HG03097 (cell line): ENCODE measurements at regions not wholly inside any gene's neighbourhood (a gene's known extent, or its start where the extent isn't known, plus 50 kb on each side); places are given as distances from the start of the nearest gene placed in this dataset.
"Not testable (repeated sequence)": the region's sequence is repeated elsewhere in the genome, so short reads cannot be mapped to it uniquely, and the experiment has no call there.

Source experiments
- ATAC-seq: cut with Tn5 transposase; IDR thresholded peaks from one replicate; pipeline ENCODE4 v1.9.1; 2021; ENCODE audit not compliant: unreplicated experiment, low FRiP score

- not testable (repeated sequence) for ATAC-seq
Measured at GRCh38 chr4:77300996-77301395, 144.0 kb downstream of the CCNG2 start.

- no peak for ATAC-seq
Measured at GRCh38 chr4:77305766-77306165, 148.8 kb downstream of the CCNG2 start.

GRCh38 chr4:77306496-77306895 lies 149.5 kb downstream of the CCNG2 start:
- ATAC-seq: no peak

- ATAC-seq: no peak
Measured at GRCh38 chr4:77308843-77309242, 151.8 kb downstream of the CCNG2 start.

- ATAC-seq: no peak
Measured at GRCh38 chr4:77309496-77309895, 152.5 kb downstream of the CCNG2 start.

- no peak for ATAC-seq
Measured at GRCh38 chr4:77310931-77311330, 153.9 kb downstream of the CCNG2 start.

GRCh38 chr4:77314697-77315096 lies 157.7 kb downstream of the CCNG2 start:
- ATAC-seq: no peak

- no peak for ATAC-seq
Measured at GRCh38 chr4:77327151-77327550, 170.1 kb downstream of the CCNG2 start.

- no peak for ATAC-seq
Measured at GRCh38 chr4:77332696-77333270, 175.8 kb downstream of the CCNG2 start.

- ATAC-seq: no peak
Measured at GRCh38 chr4:77336411-77337142, 179.6 kb downstream of the CCNG2 start.

- no peak for ATAC-seq
Measured at GRCh38 chr4:77342170-77342810, 185.3 kb downstream of the CCNG2 start.

GRCh38 chr4:77344001-77344400 lies 187.0 kb downstream of the CCNG2 start:
- ATAC-seq: no peak

- no peak for ATAC-seq
Measured at GRCh38 chr4:77344784-77345183, 187.8 kb downstream of the CCNG2 start.

GRCh38 chr4:77347351-77347966 lies 190.5 kb downstream of the CCNG2 start:
- no peak for ATAC-seq

- ATAC-seq: no peak
Measured at GRCh38 chr4:77348815-77349214, 191.8 kb downstream of the CCNG2 start.

- no peak for ATAC-seq
Measured at GRCh38 chr4:77349364-77349763, 192.4 kb downstream of the CCNG2 start.

- ATAC-seq: no peak
Measured at GRCh38 chr4:77349796-77350195, 192.8 kb downstream of the CCNG2 start.

GRCh38 chr4:77352192-77352591 lies 195.2 kb downstream of the CCNG2 start:
- no peak for ATAC-seq

- not testable (repeated sequence) for ATAC-seq
Measured at GRCh38 chr4:77353724-77354315, 196.8 kb downstream of the CCNG2 start.

- ATAC-seq: no peak
Measured at GRCh38 chr4:77354550-77354949, 197.5 kb downstream of the CCNG2 start.

- no peak for ATAC-seq
Measured at GRCh38 chr4:77355731-77356130, 198.7 kb downstream of the CCNG2 start.
